Stimulated activated naive CD8-positive, alpha-beta T cell treated with anti-CD3 and anti-CD28 coated beads, Interleukin-15, Interleukin-2, amounts not matched to agents 100 U/mL and 50 U/mL, for 24 hours (primary cell): ENCODE measurements at regions not wholly inside any gene's neighbourhood (a gene's known extent, or its start where the extent isn't known, plus 50 kb on each side); places are given as distances from the start of the nearest gene placed in this dataset.
A peak's percentile ranks its signal among the peaks of the same experiment; 100 is the strongest.
"Not testable (repeated sequence)": the region's sequence is repeated elsewhere in the genome, so short reads cannot be mapped to it uniquely, and the experiment has no call there.

Source experiments
- ATAC-seq: fragments of 150-1000 bp; cut with Tn5 transposase; one replicate; pipeline ENCODE4 v1.10.0; 2021
- DNase-seq: peaks from one replicate; pipeline ENCODE4 v3.0.0; 2021

GRCh38 chr13:111064661-111065060 lies 50.4 kb upstream of the ARHGEF7 start:
- ATAC-seq (no peak), DNase-seq (no peak)

- ATAC-seq (no peak), DNase-seq (no peak)
Observed at GRCh38 chr13:111062966-111063365, 52.1 kb upstream of the ARHGEF7 start.

- DNase-seq (no peak), ATAC-seq (no peak)
Observed at GRCh38 chr13:111062305-111062704, 52.8 kb upstream of the ARHGEF7 start.

GRCh38 chr13:111061358-111062045 lies 53.6 kb upstream of the ARHGEF7 start:
- DNase-seq: no peak
- ATAC-seq: no peak

- no peak for DNase-seq
- no peak for ATAC-seq
Observed at GRCh38 chr13:111060237-111060919, 54.7 kb upstream of the ARHGEF7 start.

GRCh38 chr13:111058796-111059506 lies 56.2 kb upstream of the ARHGEF7 start:
- DNase-seq (no peak), ATAC-seq (no peak)

GRCh38 chr13:111058339-111058738 lies 56.8 kb upstream of the ARHGEF7 start:
- not testable (repeated sequence) for DNase-seq, ATAC-seq

- ATAC-seq, DNase-seq: not testable (repeated sequence)
Observed at GRCh38 chr13:111051726-111052232, 63.3 kb upstream of the ARHGEF7 start.

- ATAC-seq (no peak), DNase-seq (no peak)
Observed at GRCh38 chr13:111051041-111051725, 63.9 kb upstream of the ARHGEF7 start.

- DNase-seq (no peak), ATAC-seq (no peak)
Observed at GRCh38 chr13:111050539-111050879, 64.6 kb upstream of the ARHGEF7 start.

- ATAC-seq (no peak), DNase-seq (peak; percentile 11)
Observed at GRCh38 chr13:111049791-111050538, 65.1 kb upstream of the ARHGEF7 start.

- ATAC-seq (no peak), DNase-seq (no peak)
Observed at GRCh38 chr13:111048387-111048786, 66.7 kb upstream of the ARHGEF7 start.

GRCh38 chr13:111047326-111047725 lies 67.8 kb upstream of the ARHGEF7 start:
- no peak for DNase-seq
- ATAC-seq: no peak

GRCh38 chr13:111046590-111047141 lies 68.4 kb upstream of the ARHGEF7 start:
- no peak for ATAC-seq
- DNase-seq: no peak

GRCh38 chr13:111045170-111045569 lies 69.9 kb upstream of the ARHGEF7 start:
- ATAC-seq: no peak
- no peak for DNase-seq

GRCh38 chr13:111044087-111044830 lies 70.9 kb upstream of the ARHGEF7 start:
- DNase-seq: no peak
- ATAC-seq: no peak

GRCh38 chr13:111043575-111043982 lies 71.5 kb upstream of the ARHGEF7 start:
- ATAC-seq: no peak
- DNase-seq: no peak

- ATAC-seq (no peak), DNase-seq (no peak)
Observed at GRCh38 chr13:111042661-111043226, 72.4 kb upstream of the ARHGEF7 start.

GRCh38 chr13:111040830-111041229 lies 74.3 kb upstream of the ARHGEF7 start:
- ATAC-seq: no peak
- DNase-seq: no peak

- ATAC-seq (no peak), DNase-seq (no peak)
Observed at GRCh38 chr13:111039735-111040134, 75.4 kb upstream of the ARHGEF7 start.
